Sigmoid colon (tissue), 6 donors: ENCODE measurements at regions not wholly inside any gene's neighbourhood (a gene's known extent, or its start where the extent isn't known, plus 50 kb on each side); places are given as distances from the start of the nearest gene placed in this dataset.

Source experiments
- DNase-seq: peaks from one replicate; pipeline ENCODE4 v3.0.0-alpha.2; 2019
- H3K27ac ChIP-seq, 4 donors: fragments of 200-600 bp; sonication (generic); one replicate each; pipeline ENCODE4 v1.5.1; 2016 to 2019; ENCODE audit warnings: mild to moderate bottlenecking in 1 of 4
- H3K27me3 ChIP-seq, 3 donors: fragments of 200-600 bp; sonication (generic); one replicate each; pipeline ENCODE4 v1.5.1; 2019; ENCODE audit warnings: mild to moderate bottlenecking in 1 of 3
- H3K36me3 ChIP-seq, 4 donors: fragments of 200-600 bp; sonication (generic); one replicate each; pipeline ENCODE4 v1.5.1; 2016 to 2019
- H3K4me1 ChIP-seq, 4 donors: fragments of 200-600 bp; sonication (generic); one replicate each; pipeline ENCODE4 v1.5.1; 2017 to 2019
- H3K4me3 ChIP-seq, 4 donors: fragments of 200-600 bp; sonication (generic); one replicate each; pipeline ENCODE4 v1.5.1; 2017 to 2019; ENCODE audit warnings: mild to moderate bottlenecking in 2 of 4, moderate library complexity in 1 of 4
- H3K9me3 ChIP-seq, 4 donors: fragments of 200-600 bp in 3 of 4; sonication (generic) in 3 of 4; one replicate each; pipeline versions ENCODE4 v1.5.1 to v1.6.1; 2013 to 2019
- CTCF ChIP-seq, 4 experiments: fragments of 450-650 bp in 3 of 4; fragments of 200-600 bp in 1 of 4; IDR thresholded peaks; one replicate each; pipeline ENCODE4 v1.5.1; 2016 to 2019; ENCODE audit warnings: antibody characterized with exemption in 4 of 4, mild to moderate bottlenecking in 3 of 4, moderate library complexity in 2 of 4
- EP300 ChIP-seq, 4 donors: sonication (generic); formaldehyde crosslinking; IDR thresholded peaks; one replicate each; pipeline ENCODE4 v1.6.1; 2017; ENCODE audit warnings: antibody characterized with exemption in 4 of 4
- POLR2A ChIP-seq, 2 donors: fragments of 450-650 bp; IDR thresholded peaks; one replicate each; pipeline ENCODE4 v1.6.1; 2016; ENCODE audit warnings: antibody characterized with exemption in 2 of 2, mild to moderate bottlenecking in 2 of 2, moderate library complexity in 2 of 2
- POLR2AphosphoS5 ChIP-seq, 4 donors: sonication (generic); formaldehyde crosslinking; IDR thresholded peaks; one replicate each; pipeline ENCODE4 v1.6.1; 2017; ENCODE audit warnings: antibody characterized with exemption in 4 of 4
- WGBS, 2 donors: extraction: QIAGEN DNeasy Blood & Tissue Kit; methylation state at CpG; one replicate each; pipeline ENCODE4 v1.1.7; 2013; 5-methylcytosine and 5-hydroxymethylcytosine counted together
- intact Hi-C: fragments of 100-400 bp; cut with DNase I; formaldehyde crosslinking; loops from one replicate; pipeline ENCODE4 v1.15.1; 2023
- donor health status: healthy with polysubstance abuse.
- donor health status: healthy.

DNA sequence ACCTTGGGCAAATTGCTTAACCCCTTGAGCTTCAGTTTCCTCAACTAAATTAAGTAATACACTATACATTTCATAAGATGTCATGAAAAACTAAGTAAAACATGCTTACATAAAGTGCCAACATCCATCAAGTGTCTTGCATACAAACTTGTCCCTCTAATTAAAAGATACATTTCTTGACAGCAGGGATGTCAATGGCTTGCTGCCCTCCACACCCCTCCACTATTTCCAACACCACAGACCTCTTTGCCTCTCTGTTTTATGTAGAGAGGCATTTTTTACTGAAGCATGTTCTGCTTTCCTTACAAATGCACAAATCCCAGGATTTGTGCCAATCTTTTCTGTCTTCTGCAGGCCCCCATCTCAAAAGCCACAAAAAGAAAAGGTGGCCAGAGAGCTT is 89.0 kb upstream of the HOXC13 start:
- Histone ChIP-seq H3K4me1 (peaks cover 0 to 17% (median 0%) of the 10 kb centered on the region in 4 donors), H3K9me3 (no peaks in the 10 kb centered on the region), H3K27ac (no peak overlapping the region), H3K4me3 (no peak overlapping the region), H3K27me3 (no peaks in the 10 kb centered on the region), H3K36me3 (no peaks in the 10 kb centered on the region)
- intact Hi-C loops = no loop called here
- no peak for DNase-seq
- no peak for TF ChIP-seq EP300 (IDR thresholded peaks at IDR 0.05)
- no peak for TF ChIP-seq POLR2AphosphoS5 (IDR thresholded peaks at IDR 0.05)
- TF ChIP-seq POLR2A (IDR thresholded peaks at IDR 0.05) = no peak
- TF ChIP-seq CTCF (IDR thresholded peaks at IDR 0.05) = no peak

DNA sequence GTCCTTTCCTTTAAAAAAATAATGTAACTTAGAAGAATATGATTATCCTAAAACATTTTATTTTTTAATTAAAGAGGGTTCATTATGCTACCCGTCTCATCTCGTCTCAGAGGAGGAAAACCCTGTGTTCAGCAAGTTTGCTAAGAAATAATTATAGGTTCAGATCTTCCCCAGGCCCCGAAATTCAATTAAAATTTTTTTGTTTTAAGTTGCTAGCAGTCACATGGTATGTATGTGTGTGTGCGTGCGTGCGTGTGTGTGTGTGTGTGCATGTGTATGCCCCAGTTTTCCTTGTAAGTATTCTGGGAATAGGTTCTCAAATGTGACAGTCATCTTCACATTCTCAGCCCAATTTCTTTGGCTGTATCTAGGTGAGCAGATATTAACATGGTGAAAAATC is 86.6 kb upstream of the HOXC13 start:
- H3K27me3 ChIP-seq = no peaks in the 10 kb centered on the region
- DNase-seq = no peak
- WGBS, 2 donors = 78 to 89% methylated on average over 6 of the region's 6 CpGs

DNA sequence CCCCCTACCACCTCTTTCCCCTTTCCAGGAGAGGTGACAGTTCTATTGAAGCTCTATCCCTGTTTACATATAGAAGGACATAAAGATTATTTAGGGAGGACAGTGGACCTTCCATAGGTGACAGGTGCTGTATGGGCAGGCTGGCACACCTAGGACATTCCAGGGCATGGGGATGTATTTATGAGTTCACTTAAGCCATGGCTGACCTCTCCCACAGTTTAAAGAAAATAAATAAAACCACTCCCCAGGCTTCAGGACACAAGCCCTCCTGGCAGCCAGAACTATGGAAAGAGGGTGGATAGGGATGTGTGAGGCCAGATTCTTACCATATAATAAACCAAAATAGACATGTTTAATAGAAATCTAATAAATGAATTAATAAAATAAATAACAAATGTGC is 85.6 kb upstream of the HOXC13 start:
- H3K9me3 ChIP-seq = no peaks in the 10 kb centered on the region
- no peak overlapping the region for H3K27ac ChIP-seq
- no peaks in the 10 kb centered on the region for H3K4me1 ChIP-seq
- intact Hi-C loops = no loop called here
- TF ChIP-seq EP300 (IDR thresholded peaks at IDR 0.05) (no peak), POLR2AphosphoS5 (IDR thresholded peaks at IDR 0.05) (no peak), POLR2A (IDR thresholded peaks at IDR 0.05) (no peak), CTCF (IDR thresholded peaks at IDR 0.05) (no peak)
- no peak for DNase-seq
- no peak overlapping the region for H3K4me3 ChIP-seq
- no peaks in the 10 kb centered on the region for H3K27me3 ChIP-seq
- no peaks in the 10 kb centered on the region for H3K36me3 ChIP-seq

More for the DNA sequence above, 86.6 kb upstream of the HOXC13 start:
- H3K4me1 ChIP-seq = no peaks in the 10 kb centered on the region
- no peaks in the 10 kb centered on the region for H3K9me3 ChIP-seq
- H3K27ac ChIP-seq = no peak overlapping the region
- no peaks in the 10 kb centered on the region for H3K36me3 ChIP-seq
- no peak overlapping the region for H3K4me3 ChIP-seq
- intact Hi-C loops = no loop called here
- TF ChIP-seq POLR2A (IDR thresholded peaks at IDR 0.05) (no peak), CTCF (IDR thresholded peaks at IDR 0.05) (no peak), EP300 (IDR thresholded peaks at IDR 0.05) (no peak), POLR2AphosphoS5 (IDR thresholded peaks at IDR 0.05) (no peak)

DNA sequence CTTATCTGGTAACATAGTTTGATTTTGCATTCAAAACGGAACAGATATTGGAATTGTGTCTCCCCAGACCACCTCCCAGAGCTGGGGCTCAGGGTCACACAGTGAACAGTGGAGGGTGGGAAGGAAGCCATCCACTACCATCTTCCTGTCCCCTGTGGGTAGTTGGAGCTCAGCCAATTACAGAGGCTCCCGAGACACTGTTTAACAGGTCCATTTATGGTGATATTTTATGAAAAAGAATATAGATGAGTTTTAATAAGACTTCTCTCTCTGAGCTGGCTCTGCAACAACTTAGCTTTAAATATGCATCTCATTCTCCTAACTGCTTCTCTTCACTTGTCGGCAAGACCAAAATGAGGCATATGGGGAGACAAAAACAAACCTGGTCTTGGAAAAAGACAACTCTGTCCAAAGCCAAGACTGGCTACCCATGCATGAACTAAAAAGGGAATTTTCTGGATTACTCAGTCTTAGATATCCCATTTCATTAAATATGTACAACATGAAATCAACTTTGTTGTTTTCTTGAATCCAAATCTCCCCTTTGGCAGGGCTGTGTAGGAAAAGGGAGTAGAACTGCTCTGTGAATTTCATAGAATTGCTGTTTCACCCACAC is 83.8 kb upstream of the HOXC13 start:
- 52 to 62% methylated on average over 3 of the region's 3 CpGs for WGBS, 2 donors

More for the DNA sequence above, 83.8 kb upstream of the HOXC13 start:
- no peak overlapping the region for H3K4me3 ChIP-seq
- H3K27ac ChIP-seq = no peak overlapping the region
- TF ChIP-seq POLR2A (IDR thresholded peaks at IDR 0.05) (no peak), EP300 (IDR thresholded peaks at IDR 0.05) (no peak), POLR2AphosphoS5 (IDR thresholded peaks at IDR 0.05) (no peak), CTCF (IDR thresholded peaks at IDR 0.05) (no peak)
- intact Hi-C loops = no loop called here
- no peaks in the 10 kb centered on the region for H3K9me3 ChIP-seq
- no peaks in the 10 kb centered on the region for H3K27me3 ChIP-seq
- no peaks in the 10 kb centered on the region for H3K36me3 ChIP-seq
- no peak for DNase-seq
- no peaks in the 10 kb centered on the region for H3K4me1 ChIP-seq
